ENCODE measurements at regions not wholly inside any gene's neighbourhood (a gene's known extent, or its start where the extent isn't known, plus 50 kb on each side); places are given as distances from the start of the nearest gene placed in this dataset.
"Not testable (repeated sequence)": the region's sequence is repeated elsewhere in the genome, so short reads cannot be mapped to it uniquely, and the experiment has no call there.

DNA sequence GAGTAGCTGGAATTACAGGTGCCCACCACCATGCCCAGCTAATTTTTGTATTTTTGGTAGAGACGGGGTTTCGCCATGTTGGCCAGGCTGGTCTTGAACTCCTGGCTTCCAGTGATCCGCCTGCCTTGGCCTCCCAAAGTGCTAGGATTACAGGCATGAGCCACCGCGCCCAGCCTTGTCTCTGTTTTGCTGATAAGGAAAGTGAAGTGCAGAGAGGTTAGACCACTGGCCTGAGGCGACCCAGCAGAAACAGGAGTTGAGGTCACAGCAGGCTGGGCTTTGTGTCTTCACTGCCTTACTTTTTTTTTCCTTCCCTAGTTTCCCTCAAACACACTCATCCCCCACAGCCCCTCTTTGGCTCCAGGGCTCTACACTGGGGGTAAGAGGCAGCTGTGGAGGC, 93.0 kb upstream of the CIBAR2 start:
- DNase-seq, result not testable (repeated sequence)

DNA sequence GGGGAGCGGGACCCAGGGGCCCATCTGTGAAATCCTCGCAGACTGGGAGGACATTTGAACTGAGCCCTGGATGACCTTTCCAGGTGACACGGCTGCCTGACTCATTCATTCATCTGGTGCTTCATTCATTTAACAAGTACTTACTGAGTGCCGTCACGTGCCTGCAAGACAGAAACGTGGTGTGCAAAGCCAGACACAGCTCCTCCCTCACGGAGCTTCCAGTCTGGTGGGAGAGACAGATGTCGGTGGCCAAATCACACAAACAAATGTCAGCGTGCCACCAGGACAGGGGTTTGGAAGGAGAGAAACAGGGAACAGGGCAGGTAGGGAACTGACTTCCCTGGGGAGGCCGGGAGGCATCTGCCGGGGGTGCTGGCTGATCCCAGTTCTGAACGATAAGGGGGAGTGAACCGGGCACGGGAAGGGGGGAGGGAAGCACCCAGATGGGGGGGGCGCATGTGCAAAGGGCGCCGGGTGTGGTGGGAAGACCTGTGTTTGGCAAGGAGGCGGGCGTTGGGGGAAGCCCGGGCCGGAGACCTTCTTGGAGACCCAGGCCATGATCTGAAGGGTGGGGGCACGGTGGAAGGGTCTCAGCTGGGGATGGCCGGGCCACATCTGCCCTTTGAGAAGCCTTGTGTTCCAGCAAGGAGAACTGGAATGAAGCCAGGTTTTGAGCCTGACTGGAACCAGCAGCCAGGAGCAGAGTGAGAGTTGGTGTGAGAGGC, 93.6 kb upstream of the CIBAR2 start:
- no peak for DNase-seq

DNA sequence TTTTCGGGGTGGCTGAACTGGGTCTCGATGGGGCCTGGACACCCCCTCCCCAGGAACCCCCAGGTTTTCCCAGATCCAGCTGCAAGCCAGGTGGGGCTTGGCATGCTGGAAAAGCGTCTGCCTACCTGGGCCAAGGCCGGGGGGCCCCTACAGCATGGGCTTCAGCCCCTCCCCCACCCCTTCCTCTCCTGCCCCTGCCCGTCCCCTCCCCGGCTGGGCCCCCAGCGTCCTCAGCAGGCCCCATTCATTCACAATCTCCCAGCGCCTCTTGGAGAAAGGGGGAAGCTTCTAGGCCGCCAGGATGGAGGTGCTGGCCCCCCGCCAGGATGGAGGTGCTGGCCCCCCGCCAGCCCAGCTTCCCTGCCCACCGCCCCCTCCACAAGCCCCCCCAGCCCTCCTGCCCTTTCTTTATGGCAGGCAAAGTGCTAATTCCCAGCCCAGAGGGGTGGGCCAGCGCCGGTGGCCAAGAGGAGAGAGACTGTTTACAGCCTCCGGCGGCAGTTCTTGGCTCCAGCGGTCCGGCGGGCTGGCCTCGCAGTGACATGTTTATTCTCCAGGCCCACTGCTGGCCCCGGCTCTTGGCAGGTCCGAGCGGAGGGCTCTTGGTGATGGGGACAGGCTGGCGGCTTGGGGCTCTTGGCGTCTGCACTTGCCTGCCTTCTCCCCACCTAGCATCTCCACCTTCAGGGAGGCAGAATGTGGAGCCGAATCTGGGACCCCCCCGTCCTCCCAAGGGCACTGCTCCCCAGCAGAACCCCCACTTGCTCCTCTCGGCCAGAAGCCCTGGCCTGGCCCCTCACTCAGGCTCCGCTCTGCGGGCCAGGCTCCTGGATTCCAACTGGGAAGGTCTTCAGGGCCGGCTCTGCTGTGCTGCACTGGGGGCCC, 94.4 kb upstream of the CIBAR2 start:
- DNase-seq, result no peak

DNA sequence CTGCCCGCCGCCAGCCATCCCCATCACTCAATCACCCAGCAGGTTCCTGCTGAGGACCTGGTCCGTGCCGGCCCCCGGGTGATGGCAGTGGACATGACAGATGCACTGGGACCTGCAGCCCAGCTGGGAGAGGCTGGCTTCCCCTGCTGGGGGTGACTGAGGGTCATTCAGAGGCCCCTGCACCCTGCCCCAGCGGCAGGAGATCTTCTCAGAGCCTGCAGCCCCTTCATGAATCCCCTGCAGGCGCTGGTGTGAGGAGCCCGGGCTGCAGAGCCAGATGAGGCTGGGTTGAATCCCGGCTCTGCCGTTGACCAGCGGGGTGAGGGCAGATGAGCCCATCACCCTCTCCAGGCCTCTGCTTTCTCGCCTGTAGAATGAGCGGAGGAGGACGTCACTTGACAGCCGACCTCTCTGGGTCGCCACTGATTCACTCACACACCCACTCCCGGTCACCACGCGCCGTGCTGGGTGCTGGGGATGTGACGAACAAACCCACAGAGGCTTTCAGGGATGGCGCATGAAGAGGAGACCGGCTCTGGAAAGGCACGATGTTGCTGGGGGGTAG, 95.2 kb upstream of the CIBAR2 start:
- no peak for DNase-seq

DNA sequence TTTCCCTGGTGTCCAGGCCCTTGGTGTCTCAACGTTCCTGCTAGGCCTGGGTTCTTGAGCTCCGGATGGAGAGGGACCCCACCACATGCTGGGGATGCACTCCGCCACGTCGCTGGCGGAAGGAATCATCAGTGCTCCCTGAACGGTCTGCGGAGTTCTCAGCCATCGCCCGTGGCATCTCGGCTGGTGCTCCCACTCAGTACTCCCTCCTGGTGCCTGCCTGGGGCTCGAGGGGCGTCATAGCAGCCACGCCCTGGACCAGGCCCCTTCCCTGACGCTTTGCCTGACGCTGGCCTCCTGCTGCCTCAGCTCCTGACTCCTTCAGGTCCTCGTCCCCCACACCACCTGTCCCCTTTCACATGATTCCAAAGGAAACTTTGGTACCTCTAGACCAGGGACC, 95.9 kb upstream of the CIBAR2 start:
- no peak for DNase-seq

DNA sequence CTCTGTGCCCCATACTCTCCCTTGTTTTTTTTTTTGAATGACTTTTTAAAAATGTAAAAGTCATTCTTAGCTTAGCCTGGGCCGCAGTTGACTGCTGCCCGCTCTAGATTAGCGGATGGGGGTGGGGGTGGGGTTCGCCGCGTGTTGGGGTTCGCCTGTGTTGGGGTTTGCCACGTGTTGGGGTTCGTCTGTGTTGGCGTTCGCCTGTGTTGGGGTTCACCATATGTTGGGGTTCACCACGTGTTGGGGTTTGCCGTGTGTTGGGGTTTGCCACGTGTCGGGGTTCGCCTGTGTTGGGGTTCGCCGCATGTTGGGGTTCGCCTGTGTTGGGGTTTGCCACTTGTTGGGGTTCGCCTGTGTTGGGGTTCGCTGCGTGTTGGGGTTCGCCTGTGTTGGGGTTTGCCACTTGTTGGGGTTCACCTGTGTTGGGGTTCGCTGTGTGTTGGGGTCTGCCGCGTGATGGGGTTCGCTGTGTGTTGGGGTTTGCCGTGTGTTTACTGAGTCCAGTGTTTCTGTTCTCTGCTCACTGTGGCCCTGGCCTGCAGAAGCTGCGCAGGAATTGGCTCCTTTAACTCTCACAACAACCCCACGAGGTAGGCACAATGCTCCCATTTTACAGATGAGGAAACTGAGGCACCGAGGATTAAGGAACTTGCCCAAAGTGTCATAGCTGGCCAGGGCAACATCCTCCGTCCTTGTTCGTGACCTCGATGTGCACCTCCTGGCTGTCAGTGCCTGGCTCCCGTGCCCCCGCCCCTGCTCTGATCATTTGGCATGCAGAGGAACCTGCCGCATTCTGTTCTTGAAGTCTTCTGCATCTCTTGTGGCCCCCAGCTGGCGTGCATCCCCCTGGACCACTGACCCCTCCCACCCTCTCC, 96.6 kb upstream of the CIBAR2 start:
- no peak for DNase-seq

DNA sequence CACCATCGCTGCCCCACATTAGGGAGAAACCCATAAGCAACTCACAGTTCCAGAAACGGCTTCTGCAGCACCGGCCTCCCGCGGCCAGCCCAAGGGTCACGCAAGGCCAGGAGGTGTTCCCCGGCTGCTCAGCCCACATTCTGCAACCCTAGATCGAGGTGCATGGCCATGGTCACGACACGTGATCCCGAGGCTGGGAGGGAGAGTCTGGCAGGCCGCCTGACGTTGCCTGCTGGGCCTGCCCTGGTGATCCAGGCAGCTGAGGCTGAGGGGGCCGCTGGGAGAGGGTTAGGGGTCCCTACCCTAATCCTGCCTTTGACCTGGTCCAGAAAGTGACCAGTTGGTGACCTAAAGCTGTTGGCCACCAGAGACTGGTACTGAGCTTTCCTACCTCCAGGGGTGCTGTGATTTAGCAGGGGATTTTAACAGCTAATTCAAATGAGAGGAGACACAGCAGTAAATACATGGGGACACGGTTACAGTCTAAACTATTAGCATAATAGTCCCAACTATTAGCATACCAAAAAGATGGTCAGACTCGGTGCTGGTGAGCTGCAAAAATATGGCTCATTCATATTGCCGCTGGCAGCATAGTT, 97.4 kb upstream of the CIBAR2 start:
- no peak for DNase-seq

DNA sequence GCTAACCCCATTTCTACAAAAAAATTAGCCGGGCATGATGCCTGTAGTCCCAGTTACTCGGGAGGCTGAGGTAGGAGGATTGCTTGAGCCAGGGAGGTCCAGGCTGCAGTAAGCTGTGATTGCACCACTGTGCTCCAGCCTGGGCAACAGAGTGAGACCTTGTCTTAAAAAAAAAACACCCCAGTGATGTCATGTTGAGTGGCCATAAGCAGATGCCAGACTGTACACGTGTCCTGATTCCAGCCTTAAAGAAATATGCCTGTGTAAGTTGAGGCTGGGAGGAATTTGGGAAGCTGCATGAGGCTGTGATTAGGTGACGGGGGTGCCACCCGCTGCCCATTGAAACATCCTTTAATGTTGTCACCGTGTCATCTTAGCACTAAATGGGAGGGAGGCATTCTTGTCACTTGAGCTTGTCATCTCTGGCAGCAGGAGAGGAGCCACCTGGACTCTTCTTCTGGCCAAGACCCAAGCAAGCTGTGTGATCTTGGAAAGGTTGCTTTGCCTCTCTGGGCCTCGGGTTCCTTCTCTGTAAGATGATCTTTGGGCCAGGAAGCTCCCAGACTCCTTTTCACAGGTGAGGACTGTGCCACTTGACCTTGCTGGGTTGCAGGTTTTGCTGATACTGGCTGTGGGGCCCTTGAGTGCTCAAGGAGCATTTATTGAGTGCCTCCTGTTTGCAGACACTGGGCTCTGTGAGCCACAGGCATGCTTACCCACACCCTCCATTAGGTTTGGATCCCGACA, 98.3 kb upstream of the CIBAR2 start:
- DNase-seq, result no peak

DNA sequence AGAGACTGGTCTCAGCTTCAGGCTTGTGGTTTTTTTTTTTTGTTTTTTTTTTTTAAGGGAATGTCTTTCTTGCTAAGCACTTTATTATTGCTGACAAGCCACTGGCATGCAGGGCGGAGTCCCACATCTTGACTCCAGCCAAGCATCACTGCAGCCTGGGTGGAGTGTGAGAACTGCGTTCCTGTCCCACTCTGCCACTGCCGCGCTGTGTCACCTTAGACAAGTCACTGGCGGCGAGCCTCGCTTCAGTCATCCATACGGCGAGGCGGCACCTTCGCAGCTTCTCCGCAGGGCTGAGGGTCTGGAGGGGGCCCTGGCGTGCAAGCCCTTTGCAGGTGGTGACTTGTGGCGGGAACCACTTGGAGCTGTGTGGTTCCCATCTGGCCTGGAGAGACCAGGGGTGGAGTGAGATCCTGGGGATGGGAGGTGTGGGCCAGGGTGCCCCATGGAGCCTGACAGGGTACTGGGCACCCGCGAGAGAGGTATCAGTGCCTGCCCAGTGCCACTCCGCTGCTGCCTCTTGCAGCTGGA, 99.1 kb upstream of the CIBAR2 start:
- DNase-seq, result no peak

DNA sequence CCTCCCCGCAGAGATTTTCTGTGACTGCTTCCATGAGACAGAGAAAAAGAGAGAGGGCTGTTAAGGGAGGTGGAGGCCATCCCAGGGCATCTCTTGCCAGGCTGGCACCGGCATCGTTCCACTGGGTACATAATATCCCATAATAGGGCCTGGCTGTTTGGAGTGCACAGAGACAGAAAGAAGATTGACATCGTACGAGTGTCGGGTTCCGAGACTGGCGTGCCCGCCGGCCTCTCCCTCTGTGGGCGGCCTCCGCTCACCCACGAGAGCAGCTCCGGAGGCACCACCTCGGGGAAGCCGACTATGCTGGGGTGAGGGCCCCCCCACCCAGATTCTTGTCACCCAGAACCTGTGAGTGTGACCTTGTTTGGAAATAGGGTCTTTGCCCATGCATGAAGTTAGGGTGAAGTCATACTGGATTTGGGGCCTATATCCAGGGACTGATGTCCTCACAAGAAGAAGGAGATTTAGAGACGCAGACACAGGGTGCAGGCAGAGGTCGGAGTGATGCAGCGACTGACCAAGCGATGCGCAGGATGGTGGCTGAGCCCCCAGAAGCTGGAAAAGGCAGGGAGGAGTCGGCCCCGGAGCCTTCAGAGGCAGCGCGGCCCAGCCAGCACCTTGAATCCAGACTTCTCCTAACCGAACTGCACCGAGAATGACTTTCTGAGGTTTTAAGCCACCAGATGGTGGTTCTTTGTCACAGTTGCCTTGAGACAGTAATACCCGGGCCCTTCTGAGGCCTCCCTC, 101.8 kb upstream of the CIBAR2 start:
- no peak for DNase-seq

DNA sequence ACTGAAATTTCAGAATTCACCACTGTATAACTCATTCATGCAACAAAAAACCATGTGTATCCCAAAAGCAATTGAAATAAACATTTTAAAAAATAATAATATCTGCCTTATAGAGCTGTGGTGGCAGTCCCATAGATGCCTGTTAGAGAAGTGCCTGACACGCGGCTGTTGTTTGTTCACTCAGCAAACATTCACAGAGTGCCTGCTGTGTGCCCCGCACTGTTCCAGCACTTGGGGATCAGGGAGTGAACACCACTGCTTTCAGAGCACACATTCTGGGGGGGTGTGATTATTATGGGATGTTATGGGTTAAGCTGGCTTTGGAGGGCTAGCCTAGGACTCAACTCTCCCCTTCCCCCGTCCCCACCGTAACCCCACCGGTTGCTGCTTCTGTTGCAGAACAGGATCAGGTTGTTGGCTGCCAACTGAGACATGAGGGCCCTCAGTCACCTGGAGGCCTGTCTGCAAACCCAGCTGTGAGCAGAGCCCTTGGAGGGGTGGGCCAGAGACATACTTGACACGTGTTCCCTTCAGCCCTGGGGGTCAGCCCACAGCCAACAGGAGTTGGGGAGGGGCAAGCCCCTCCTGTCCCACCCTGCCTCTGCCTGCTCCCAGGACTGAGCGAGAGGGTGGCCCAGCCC, 103.3 kb upstream of the CIBAR2 start:
- no peak for DNase-seq

DNA sequence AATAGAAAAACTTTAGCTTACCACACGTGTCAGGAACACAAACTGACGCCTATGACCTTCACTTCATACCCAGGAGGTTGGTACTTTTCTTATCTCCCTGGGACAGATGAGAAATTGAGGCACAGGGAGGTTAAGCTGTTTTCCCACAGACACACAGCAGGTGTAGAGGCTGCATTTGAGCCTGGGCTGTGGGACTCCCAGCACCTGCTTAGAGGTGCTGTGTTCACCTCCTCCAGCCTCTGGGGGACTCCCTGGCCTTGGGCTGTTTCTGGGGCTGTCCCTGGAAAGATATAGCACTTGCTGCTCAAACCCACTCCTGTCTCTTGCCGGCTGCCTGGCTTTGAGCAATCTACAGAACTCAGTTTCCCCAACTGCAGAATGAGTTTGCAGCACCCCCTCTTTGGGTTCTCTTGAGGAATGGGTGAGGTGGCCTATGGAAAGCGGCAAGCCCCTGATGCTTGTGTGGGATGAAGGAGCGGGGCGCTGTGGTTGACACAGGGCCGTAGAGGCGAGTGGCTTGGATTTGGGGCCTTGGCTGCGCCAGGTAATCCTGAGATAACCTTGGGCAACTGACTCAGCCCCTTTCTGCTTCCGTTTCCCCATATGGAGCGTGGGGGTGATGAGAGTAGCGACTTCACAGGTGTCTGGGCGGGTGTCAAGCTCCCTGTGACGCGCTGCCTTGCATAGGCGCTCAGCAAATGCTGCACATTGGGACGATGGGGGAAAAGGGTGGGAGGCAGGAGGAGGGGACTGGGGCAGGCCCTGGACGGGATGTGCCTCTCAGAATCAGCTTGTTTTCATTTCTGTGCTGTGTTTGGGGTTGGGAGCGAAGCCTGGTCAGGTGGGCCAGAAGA, 104.5 kb upstream of the CIBAR2 start:
- DNase-seq, result no peak

DNA sequence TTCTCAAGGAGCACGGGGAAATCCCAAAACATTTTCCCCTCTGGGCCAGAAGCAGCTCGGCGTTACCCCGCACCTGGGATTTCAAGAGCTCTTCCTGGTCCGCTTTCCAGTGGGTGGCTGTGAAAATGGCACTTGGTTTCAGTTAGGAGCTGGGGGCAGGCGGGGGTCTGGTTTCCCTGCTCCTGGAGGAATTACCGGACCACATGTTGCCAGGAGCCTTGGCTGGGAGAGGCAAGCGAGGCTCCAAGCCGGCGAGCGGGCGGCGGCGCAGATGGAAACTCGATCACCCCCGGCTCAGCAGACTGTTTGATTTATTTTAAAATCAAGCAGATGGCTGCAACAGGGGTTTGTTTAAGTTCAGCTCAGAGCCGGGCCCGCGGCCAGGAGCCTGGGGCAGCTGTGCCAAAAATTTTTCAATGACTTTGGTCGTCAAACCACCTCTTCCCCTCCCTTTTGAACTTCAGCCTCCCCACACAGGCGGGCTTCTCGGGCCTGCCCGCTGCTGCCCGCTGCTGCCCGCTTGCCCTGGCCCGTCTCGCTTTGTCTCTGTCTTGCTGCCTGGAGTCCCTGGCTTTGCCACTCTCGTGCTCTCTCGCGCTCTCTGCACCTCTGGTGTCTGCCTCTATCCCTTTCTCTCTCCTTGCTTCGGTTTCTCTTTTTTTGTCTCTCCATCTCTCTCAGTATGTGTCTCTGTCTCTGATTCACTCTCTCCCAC, 108.0 kb upstream of the CIBAR2 start:
- no peak for DNase-seq

DNA sequence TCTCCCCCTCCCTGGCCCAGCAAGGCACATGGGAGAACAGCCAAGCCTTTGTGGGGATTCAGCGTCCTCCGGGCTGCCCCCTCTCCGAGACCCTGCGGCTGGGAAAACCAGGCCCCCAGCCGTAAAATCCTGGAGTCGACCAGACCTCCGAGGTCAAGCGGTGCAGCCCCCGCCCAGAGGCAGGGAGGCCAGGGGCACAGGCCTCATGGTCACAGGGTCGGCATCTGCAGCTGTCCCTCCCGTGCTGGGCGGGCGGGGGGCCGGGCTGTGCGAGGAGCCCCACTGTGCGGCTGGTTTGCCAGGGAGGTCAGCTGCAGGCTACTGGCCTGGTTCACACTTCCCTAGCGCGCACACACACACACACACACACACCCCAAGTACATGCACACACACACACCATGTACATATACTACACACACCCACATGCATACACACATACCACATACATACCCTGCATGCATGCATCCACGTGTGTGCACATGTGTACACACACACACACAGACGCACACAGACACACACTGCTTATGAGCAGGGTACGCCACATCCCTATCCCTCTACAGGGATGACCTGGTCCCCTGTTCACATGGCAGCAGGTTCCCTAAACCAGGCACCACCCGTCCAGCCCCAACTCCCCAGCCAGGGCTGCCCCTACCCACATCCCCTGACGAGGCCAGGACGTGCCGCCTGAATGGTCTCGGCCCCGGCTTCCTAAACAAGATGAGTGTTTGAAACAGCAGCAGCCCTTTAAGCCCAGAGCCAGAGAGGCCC, 108.9 kb upstream of the CIBAR2 start:
- DNase-seq, result no peak

DNA sequence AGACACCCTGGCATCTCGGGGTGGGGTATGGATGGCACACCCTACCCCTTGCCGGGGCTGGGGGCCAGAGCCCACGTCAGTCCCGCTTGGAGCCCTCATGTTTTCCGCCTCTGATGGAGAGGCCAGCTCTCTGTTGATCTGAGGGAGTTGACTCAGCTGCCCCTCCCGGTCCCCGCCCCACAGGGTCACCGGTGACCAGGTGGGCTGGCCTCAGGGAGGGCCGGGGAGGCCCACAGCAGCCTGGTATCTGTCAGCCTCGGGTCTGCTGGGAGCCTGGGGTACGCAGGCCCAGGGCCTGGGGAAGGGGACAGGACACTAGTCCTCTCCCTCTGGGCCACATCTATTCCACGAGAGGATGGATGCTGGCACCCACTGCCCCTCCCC, 109.5 kb upstream of the CIBAR2 start:
- DNase-seq, result no peak

DNA sequence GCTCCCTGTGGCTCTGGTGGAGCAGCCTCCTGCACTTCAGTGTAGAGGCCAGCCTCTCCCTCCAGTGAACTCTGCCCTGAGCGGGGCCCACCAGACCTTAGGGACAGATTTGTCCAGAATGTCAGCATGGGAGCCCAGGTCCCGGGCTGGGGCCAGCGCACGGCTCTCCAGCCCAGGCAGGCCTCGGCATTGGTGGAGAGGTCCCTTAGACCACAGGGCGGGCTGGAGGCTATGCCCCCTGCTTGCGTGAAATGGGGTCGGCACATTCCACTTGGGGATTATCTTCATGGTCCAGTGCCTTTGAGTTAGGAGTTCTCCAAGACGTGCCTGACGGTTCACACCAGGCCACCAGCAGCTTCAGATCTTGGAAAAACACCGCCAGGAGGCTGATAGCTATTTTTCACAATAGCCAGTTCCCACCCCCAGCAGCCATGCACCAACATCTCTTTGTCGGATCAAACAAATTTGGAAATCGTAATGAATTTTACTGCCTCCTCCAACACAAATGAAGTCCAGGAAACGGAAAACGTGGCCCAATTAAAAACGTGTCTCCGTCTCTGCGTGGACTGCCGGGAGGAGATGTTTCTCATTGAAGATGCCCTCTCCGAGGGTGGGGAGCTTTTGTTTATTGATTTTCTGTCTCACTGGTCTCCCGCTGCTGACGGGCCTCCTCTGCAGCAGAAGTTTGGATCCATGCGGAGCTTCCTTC, 110.0 kb upstream of the CIBAR2 start:
- DNase-seq, result no peak

DNA sequence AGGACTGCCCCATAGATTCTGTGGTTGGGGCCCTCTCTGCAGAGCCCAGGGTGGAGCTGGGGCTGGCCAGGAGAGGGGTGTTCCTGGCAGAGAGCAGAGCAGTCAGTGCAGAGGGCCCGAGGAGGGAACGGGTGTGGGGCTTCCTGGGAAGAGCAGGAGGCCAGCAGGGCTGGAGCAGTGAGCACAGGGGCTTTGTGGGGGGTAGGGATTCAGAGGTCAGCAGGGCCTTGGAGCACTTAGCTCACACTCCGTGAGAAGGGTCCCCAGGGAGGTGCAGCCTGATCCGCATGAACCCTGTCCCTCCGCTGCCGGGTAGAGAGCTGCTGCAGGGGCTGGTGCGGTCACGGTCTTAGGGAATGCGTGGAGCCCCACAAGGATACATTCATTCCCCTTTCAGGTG, 113.0 kb upstream of the CIBAR2 start:
- DNase-seq, result no peak
